Stimulated activated naive CD8-positive, alpha-beta T cell treated with anti-CD3 and anti-CD28 coated beads, Interleukin-15, Interleukin-2, amounts not matched to agents 100 ng/mL and 50 ng/mL, for 24 hours (primary cell): ENCODE measurements at regions not wholly inside any gene's neighbourhood (a gene's known extent, or its start where the extent isn't known, plus 50 kb on each side); places are given as distances from the start of the nearest gene placed in this dataset.

Source experiments
- H3K27ac Mint-ChIP-seq: one replicate; pipeline ENCODE4 v1.8.0; 2021; ENCODE audit warnings: mild to moderate bottlenecking, mixed read lengths
- H3K27me3 Mint-ChIP-seq: one replicate; pipeline ENCODE4 v1.8.0; 2021; ENCODE audit warnings: mixed read lengths
- H3K36me3 Mint-ChIP-seq: one replicate; pipeline ENCODE4 v1.8.0; 2021; ENCODE audit warnings: low read depth, mixed read lengths
- H3K4me1 Mint-ChIP-seq: one replicate; pipeline ENCODE4 v1.8.0; 2021; ENCODE audit warnings: low read depth, mixed read lengths
- H3K4me3 Mint-ChIP-seq: one replicate; pipeline ENCODE4 v1.8.0; 2021; ENCODE audit warnings: mild to moderate bottlenecking, mixed read lengths
- H3K9me3 Mint-ChIP-seq: one replicate; pipeline ENCODE4 v1.8.0; 2021; ENCODE audit warnings: mixed read lengths

DNA sequence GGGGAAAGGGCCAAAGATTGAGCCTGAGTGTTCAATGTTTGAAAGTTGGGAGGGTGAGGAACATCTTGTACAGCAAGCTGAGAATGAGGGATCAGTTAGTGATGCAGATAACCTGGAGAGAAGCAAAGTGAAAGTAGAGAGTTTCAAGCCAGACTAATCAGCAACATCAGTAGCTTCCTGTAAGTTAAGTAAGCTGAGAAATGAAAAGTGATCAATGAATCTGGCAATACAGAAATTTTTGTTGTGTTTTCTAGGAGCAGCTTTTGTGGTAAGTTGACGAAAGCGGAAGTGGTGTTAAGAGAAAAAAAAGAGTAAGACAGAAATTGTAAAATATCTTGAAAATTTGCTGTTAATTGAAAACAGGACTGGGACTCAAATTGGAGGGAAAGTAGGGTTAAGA lies 855.5 kb upstream of the MAP3K7 start:
- Mint-ChIP-seq H3K36me3 (no peaks in the 10 kb centered on the region), H3K4me3 (no peak overlapping the region), H3K27ac (no peak overlapping the region), H3K27me3 (no peaks in the 10 kb centered on the region), H3K9me3 (no peaks in the 10 kb centered on the region), H3K4me1 (no peaks in the 10 kb centered on the region)

- no peak overlapping the region for H3K27ac Mint-ChIP-seq
Measured at GRCh38 chr6:91438570-91438969, 851.7 kb upstream of the MAP3K7 start.

DNA sequence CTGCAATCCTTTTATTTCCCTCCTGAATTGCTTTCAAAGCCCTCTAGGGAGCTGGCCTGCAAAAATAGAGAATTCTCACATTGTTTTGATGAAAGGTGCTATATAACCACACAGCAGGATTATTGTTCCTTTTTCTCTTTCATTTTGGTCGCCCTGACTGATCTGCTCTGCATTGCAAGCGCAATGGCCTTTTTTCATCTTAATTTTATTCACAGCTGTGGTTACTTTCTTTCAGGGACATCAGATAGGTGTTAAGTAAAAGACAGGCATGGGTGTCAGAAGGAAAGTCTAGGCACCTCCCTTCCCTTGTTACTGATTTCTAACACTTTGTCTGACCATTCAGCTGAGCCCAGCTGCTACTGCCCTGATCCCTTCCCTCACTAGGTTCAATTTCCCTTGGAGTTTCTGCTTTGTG lies 850.5 kb upstream of the MAP3K7 start:
- H3K4me1 Mint-ChIP-seq, result no peaks in the 10 kb centered on the region
- no peak overlapping the region for H3K27ac Mint-ChIP-seq
- H3K27me3 Mint-ChIP-seq, result no peaks in the 10 kb centered on the region
- H3K9me3 Mint-ChIP-seq, result no peaks in the 10 kb centered on the region
- no peak overlapping the region for H3K4me3 Mint-ChIP-seq
- H3K36me3 Mint-ChIP-seq, result no peaks in the 10 kb centered on the region

More at GRCh38 chr6:91438570-91438969, 851.7 kb upstream of the MAP3K7 start:
- no peaks in the 10 kb centered on the region for H3K36me3 Mint-ChIP-seq
- no peaks in the 10 kb centered on the region for H3K27me3 Mint-ChIP-seq
- H3K9me3 Mint-ChIP-seq, result no peaks in the 10 kb centered on the region
- H3K4me1 Mint-ChIP-seq, result no peaks in the 10 kb centered on the region
- no peak overlapping the region for H3K4me3 Mint-ChIP-seq

DNA sequence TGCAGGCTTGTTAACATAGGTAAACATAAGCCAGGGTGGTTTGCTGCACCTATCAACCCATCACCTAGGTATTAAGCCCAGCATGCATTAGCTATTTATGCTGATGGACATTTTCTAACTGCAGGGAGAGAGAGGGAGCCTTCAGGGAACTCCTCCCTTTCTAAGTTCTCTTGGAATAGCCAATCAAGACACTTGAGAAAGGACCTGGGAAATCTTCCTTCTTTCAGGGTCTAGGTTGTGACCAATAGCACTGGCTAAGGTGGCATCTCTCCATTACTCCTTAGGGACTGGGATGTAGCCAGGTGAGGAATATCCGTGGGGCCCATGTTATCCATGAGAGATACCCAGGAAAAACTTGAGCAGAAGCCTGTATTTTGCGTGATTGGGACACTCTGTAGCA lies 849.6 kb upstream of the MAP3K7 start:
- no peak overlapping the region for H3K27ac Mint-ChIP-seq

GRCh38 chr6:91435630-91436029 lies 848.8 kb upstream of the MAP3K7 start:
- Mint-ChIP-seq H3K36me3 (no peaks in the 10 kb centered on the region), H3K4me1 (no peaks in the 10 kb centered on the region), H3K9me3 (no peaks in the 10 kb centered on the region), H3K27me3 (no peaks in the 10 kb centered on the region), H3K27ac (no peak overlapping the region), H3K4me3 (no peak overlapping the region)

More for the DNA sequence above, 849.6 kb upstream of the MAP3K7 start:
- H3K9me3 Mint-ChIP-seq, result no peaks in the 10 kb centered on the region
- H3K36me3 Mint-ChIP-seq, result no peaks in the 10 kb centered on the region
- no peaks in the 10 kb centered on the region for H3K4me1 Mint-ChIP-seq
- H3K27me3 Mint-ChIP-seq, result no peaks in the 10 kb centered on the region
- no peak overlapping the region for H3K4me3 Mint-ChIP-seq

- Mint-ChIP-seq H3K9me3 (no peaks in the 10 kb centered on the region), H3K27ac (no peak overlapping the region), H3K36me3 (no peaks in the 10 kb centered on the region), H3K4me1 (no peaks in the 10 kb centered on the region), H3K27me3 (no peaks in the 10 kb centered on the region), H3K4me3 (no peak overlapping the region)
Measured at GRCh38 chr6:91434576-91434975, 847.7 kb upstream of the MAP3K7 start.

DNA sequence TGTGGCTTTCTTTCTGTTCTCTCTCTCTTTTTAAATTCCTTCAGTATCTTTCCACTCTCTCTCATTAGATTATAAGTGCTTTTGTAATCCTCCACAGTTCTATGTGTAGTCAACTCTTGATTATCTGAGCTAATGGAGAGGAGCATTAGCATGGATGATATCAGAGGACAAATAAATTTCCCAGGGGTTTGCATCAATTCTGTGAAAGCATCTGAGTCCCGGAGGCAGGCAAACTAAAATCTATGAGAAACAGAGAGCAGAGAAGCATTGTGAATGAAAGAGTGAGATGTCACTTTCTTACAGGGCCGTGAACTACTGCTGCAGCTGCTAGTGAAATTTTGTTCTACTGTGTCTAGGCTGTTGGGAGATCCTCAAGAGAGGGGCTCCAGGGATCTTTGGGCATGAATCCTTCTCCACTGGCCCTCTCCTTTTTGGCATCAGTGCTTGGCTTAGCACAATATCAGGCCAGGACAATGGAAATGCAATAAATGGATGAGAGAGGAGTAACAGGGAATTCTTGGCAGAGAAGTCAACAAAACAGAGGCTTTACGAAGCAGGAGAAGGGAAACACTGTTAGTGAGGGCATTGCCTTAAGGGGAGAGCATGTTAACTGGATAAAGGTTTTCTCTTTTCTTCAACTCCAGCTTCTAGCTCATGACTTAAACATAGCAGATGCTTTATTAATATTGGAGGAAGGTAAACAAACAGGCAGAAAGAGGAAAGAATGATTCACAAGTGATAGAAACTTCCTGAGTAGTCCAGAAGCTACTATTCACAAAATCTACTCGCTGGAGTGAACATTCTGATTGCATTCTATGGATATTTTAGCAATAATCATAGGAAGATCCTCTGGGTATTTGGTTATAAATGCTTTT lies 847.0 kb upstream of the MAP3K7 start:
- H3K4me1 Mint-ChIP-seq, result no peaks in the 10 kb centered on the region
- no peaks in the 10 kb centered on the region for H3K36me3 Mint-ChIP-seq
- H3K4me3 Mint-ChIP-seq, result no peak overlapping the region
- no peaks in the 10 kb centered on the region for H3K27me3 Mint-ChIP-seq
- no peaks in the 10 kb centered on the region for H3K9me3 Mint-ChIP-seq
- no peak overlapping the region for H3K27ac Mint-ChIP-seq

- no peak overlapping the region for H3K27ac Mint-ChIP-seq
Measured at GRCh38 chr6:91428953-91429560, 842.2 kb upstream of the MAP3K7 start.

GRCh38 chr6:91428296-91428695 lies 841.4 kb upstream of the MAP3K7 start:
- Mint-ChIP-seq H3K27ac (no peak overlapping the region), H3K4me1 (no peaks in the 10 kb centered on the region), H3K36me3 (no peaks in the 10 kb centered on the region), H3K9me3 (peaks cover 3% of the 10 kb centered on the region), H3K4me3 (no peak overlapping the region), H3K27me3 (no peaks in the 10 kb centered on the region)

More at GRCh38 chr6:91428953-91429560, 842.2 kb upstream of the MAP3K7 start:
- H3K36me3 Mint-ChIP-seq, result no peaks in the 10 kb centered on the region
- H3K4me3 Mint-ChIP-seq, result no peak overlapping the region
- H3K27me3 Mint-ChIP-seq, result no peaks in the 10 kb centered on the region
- peaks cover 3% of the 10 kb centered on the region for H3K9me3 Mint-ChIP-seq
- H3K4me1 Mint-ChIP-seq, result no peaks in the 10 kb centered on the region

- Mint-ChIP-seq H3K4me1 (no peaks in the 10 kb centered on the region), H3K9me3 (peaks cover 22% of the 10 kb centered on the region), H3K4me3 (no peak overlapping the region), H3K27me3 (no peaks in the 10 kb centered on the region), H3K27ac (no peak overlapping the region), H3K36me3 (no peaks in the 10 kb centered on the region)
Measured at GRCh38 chr6:91420243-91420642, 833.4 kb upstream of the MAP3K7 start.

GRCh38 chr6:91415031-91415605 lies 828.2 kb upstream of the MAP3K7 start:
- Mint-ChIP-seq H3K9me3 (peaks cover 10% of the 10 kb centered on the region), H3K27me3 (no peaks in the 10 kb centered on the region), H3K4me1 (no peaks in the 10 kb centered on the region), H3K4me3 (no peak overlapping the region), H3K36me3 (no peaks in the 10 kb centered on the region), H3K27ac (no peak overlapping the region)

- Mint-ChIP-seq H3K27me3 (no peaks in the 10 kb centered on the region), H3K36me3 (no peaks in the 10 kb centered on the region), H3K9me3 (no peaks in the 10 kb centered on the region), H3K4me3 (no peak overlapping the region), H3K4me1 (no peaks in the 10 kb centered on the region), H3K27ac (no peak overlapping the region)
Measured at GRCh38 chr6:91412532-91412931, 825.7 kb upstream of the MAP3K7 start.

DNA sequence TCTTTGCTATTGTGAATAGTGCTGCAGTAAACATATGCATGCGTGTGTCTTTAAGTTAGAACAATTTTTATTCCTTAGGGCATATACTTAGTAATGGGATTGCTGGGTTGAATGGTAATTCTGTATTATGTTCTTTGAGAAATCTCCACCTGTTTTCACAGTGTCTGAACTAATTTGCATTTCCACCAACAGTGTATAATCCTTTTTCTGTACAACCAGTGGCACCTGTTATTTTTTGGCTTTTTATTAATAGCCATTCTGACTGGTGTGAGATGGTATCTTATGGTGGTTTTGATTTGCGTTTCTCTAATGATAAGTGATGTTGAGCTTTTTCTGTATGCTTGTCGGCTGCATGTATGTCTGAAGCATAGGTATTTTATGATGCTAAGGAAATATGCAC lies 820.8 kb upstream of the MAP3K7 start:
- H3K9me3 Mint-ChIP-seq, result no peaks in the 10 kb centered on the region
- H3K4me3 Mint-ChIP-seq, result no peak overlapping the region
- H3K27me3 Mint-ChIP-seq, result no peaks in the 10 kb centered on the region
- no peaks in the 10 kb centered on the region for H3K4me1 Mint-ChIP-seq
- H3K36me3 Mint-ChIP-seq, result no peaks in the 10 kb centered on the region
- no peak overlapping the region for H3K27ac Mint-ChIP-seq

GRCh38 chr6:91392951-91393350 lies 806.1 kb upstream of the MAP3K7 start:
- Mint-ChIP-seq H3K27ac (no peak overlapping the region), H3K9me3 (peaks cover 17% of the 10 kb centered on the region), H3K4me1 (no peaks in the 10 kb centered on the region), H3K36me3 (no peaks in the 10 kb centered on the region), H3K27me3 (no peaks in the 10 kb centered on the region), H3K4me3 (no peak overlapping the region)

GRCh38 chr6:91387290-91388059 lies 800.6 kb upstream of the MAP3K7 start:
- H3K9me3 Mint-ChIP-seq, result peaks cover 7% of the 10 kb centered on the region
- H3K27ac Mint-ChIP-seq, result no peak overlapping the region
- no peak overlapping the region for H3K4me3 Mint-ChIP-seq
- no peaks in the 10 kb centered on the region for H3K27me3 Mint-ChIP-seq
- H3K36me3 Mint-ChIP-seq, result no peaks in the 10 kb centered on the region
- no peaks in the 10 kb centered on the region for H3K4me1 Mint-ChIP-seq
